ENCODE measurements at regions not wholly inside any gene's neighbourhood (a gene's known extent, or its start where the extent isn't known, plus 50 kb on each side); places are given as distances from the start of the nearest gene placed in this dataset.

DNA sequence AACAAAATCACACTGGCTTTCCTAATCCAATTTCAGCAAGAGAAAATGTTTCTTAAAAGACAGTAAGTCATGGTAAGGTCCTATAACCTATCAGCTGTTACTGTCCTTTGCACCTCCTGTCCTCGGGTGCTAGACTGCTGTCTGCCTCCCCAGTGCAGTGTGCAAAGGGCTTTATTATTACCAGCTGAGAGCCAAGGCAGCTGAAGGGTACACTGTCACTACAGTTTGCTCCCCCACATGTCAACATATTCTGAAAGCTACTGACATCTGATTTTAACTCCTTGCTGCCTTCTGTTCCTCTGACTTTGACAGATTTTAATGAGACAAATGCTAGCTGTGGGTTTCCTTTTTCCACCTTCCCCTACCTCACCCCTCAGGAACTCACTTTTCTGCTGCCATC lies 389.4 kb upstream of the SLC24A2 start:
- TF ChIP-seq, protein P1, sequence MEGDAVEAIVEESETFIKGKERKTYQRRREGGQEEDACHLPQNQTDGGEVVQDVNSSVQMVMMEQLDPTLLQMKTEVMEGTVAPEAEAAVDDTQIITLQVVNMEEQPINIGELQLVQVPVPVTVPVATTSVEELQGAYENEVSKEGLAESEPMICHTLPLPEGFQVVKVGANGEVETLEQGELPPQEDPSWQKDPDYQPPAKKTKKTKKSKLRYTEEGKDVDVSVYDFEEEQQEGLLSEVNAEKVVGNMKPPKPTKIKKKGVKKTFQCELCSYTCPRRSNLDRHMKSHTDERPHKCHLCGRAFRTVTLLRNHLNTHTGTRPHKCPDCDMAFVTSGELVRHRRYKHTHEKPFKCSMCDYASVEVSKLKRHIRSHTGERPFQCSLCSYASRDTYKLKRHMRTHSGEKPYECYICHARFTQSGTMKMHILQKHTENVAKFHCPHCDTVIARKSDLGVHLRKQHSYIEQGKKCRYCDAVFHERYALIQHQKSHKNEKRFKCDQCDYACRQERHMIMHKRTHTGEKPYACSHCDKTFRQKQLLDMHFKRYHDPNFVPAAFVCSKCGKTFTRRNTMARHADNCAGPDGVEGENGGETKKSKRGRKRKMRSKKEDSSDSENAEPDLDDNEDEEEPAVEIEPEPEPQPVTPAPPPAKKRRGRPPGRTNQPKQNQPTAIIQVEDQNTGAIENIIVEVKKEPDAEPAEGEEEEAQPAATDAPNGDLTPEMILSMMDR (IDR thresholded peaks at IDR 0.05 in 8 of 11, conservative IDR thresholded peaks at IDR 0.05 in 3 of 11), result no peak
- TF ChIP-seq POLR2A (IDR thresholded peaks at IDR 0.05), result no peak

Measured in spleen (tissue), 7 donors.